Fibroblast of villous mesenchyme (primary cell): ENCODE measurements at regions not wholly inside any gene's neighbourhood (a gene's known extent, or its start where the extent isn't known, plus 50 kb on each side); places are given as distances from the start of the nearest gene placed in this dataset.

ENCODE experiments used
- DNase-seq: peaks from one replicate; pipeline ENCODE4 v3.0.0-alpha.2; 2010; ENCODE audit warnings: low read depth
- H3K4me3 ChIP-seq: 2 replicates; pipeline ENCODE4 v1.5.1; 2011; ENCODE audit warnings: low read depth, mild to moderate bottlenecking, low read length
- TF ChIP-seq, protein P1 (sequence below): IDR thresholded peaks from 2 replicates; pipeline ENCODE4 v1.5.1; 2012; ENCODE audit warnings: low read depth, mild to moderate bottlenecking, low read length; ENCODE audit not compliant: insufficient read depth

DNA sequence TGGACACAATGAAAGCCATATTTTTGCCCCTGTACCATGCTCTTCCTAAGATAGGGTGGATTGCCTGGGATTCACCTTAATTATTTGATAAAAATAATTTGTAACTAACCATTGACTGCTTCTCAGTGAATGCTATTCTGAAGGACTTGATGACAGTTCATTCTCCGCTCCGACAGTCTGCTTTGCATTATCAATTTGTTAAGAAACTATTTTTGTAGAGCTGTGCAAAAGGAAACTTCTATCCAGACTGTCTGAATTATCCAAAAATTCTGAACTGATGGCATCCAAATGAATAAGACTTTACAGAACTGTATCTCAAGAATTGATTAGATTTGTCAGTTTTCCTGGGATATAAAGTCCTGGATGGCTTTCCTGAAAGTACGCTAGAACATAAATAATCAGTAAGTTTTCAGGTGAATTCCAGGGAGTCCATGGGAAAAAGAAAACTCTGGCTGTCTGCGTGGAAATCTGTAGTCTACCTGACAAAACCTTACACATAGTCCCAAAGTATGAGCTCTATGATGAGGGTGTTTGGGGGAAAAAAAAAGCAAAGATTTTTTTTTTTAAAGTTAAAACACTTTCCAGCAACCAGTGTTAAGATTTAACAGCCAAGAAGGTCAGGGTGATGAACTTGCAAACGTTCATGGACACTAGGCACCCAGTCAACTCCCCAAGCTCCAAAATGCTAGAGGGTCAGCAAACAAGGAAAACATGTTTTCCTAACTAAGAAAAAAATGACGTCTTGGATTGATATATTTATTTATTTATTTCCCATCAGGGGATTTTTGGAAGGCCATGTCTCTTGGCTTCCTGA lies 291.1 kb upstream of the TBX3 start:
- no peak for DNase-seq
- TF ChIP-seq, protein P1, sequence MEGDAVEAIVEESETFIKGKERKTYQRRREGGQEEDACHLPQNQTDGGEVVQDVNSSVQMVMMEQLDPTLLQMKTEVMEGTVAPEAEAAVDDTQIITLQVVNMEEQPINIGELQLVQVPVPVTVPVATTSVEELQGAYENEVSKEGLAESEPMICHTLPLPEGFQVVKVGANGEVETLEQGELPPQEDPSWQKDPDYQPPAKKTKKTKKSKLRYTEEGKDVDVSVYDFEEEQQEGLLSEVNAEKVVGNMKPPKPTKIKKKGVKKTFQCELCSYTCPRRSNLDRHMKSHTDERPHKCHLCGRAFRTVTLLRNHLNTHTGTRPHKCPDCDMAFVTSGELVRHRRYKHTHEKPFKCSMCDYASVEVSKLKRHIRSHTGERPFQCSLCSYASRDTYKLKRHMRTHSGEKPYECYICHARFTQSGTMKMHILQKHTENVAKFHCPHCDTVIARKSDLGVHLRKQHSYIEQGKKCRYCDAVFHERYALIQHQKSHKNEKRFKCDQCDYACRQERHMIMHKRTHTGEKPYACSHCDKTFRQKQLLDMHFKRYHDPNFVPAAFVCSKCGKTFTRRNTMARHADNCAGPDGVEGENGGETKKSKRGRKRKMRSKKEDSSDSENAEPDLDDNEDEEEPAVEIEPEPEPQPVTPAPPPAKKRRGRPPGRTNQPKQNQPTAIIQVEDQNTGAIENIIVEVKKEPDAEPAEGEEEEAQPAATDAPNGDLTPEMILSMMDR, result no peak
- H3K4me3 ChIP-seq, result no peak overlapping the region

GRCh38 chr12:114974333-114974732 lies 290.4 kb upstream of the TBX3 start:
- TF ChIP-seq, protein P1, result no peak
- no peak overlapping the region for H3K4me3 ChIP-seq
- no peak for DNase-seq

DNA sequence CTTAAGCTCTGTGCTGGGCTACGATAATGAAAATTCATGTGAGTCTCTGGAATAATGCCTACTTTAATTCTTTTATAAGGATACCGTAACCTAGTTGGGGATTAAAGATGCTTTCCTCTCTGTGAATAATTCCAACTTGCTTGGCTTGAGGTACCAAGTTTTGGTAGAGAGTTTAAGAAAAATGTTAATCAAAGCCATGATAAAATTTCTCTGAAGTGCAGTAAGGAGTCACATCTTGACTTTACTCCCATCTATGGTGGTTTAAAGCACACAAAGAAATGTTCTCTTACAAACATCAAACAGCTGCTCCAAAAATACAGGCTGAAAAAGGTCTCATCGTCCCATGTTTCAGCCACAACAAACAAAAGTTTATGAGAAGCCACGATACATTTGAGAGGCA lies 284.8 kb upstream of the TBX3 start:
- H3K4me3 ChIP-seq, result no peak overlapping the region
- TF ChIP-seq, protein P1, result no peak
- DNase-seq, result no peak

DNA sequence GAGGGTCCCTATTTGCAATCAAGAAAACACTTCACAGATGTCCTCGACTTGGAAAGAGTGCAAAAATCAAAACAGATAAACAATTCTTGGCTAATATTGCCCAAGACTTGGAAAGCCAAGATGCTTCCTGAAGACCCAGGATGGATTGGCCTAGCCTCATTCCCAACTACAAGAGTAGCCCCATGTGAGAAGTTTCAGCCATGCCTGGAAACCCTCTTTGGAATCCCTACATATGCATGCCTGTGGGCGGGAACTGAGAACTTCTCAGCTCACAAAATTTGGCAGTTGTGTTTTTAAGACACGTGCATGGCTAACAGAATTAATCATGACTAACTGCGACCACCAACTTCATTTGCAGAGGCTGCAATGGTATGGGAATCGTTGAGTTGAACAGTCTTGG lies 283.2 kb upstream of the TBX3 start:
- no peak overlapping the region for H3K4me3 ChIP-seq
- no peak for DNase-seq
- TF ChIP-seq, protein P1, result no peak

DNA sequence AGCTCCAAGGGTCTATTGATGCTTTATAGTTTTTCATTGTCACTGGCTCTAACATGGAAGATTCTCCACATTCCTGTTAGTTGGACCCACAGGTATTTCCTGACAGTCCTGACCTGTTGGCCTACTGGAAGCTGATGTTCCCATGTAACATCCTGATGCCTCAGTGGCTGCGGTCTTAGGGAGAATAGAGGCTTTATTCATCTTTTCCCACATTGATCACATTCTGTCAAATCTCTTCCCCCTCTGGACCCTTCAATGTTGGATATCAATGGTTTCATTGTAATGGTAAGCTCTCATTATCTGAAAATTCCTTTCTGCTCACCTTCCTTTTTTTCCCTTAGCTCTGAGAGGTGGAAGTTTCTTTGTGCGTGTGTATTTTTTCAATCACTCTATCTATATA lies 280.9 kb upstream of the TBX3 start:
- no peak overlapping the region for H3K4me3 ChIP-seq
- DNase-seq, result no peak
- TF ChIP-seq, protein P1, result no peak

- no peak overlapping the region for H3K4me3 ChIP-seq
- DNase-seq, result no peak
Observed at GRCh38 chr12:114963846-114964245, 279.9 kb upstream of the TBX3 start.

More at GRCh38 chr12:114963846-114964245, 279.9 kb upstream of the TBX3 start:
- TF ChIP-seq, protein P1, result no peak
